Right hindlimb (tissue), 1 donor: ENCODE measurements at regions not wholly inside any gene's neighbourhood (a gene's known extent, or its start where the extent isn't known, plus 50 kb on each side); places are given as distances from the start of the nearest gene placed in this dataset.
"Not testable (repeated sequence)": the region's sequence is repeated elsewhere in the genome, so short reads cannot be mapped to it uniquely, and the experiment has no call there.

ENCODE experiments used
- DNase-seq: peaks from one replicate; pipeline ENCODE4 v3.0.0-alpha.2; 2018

DNA sequence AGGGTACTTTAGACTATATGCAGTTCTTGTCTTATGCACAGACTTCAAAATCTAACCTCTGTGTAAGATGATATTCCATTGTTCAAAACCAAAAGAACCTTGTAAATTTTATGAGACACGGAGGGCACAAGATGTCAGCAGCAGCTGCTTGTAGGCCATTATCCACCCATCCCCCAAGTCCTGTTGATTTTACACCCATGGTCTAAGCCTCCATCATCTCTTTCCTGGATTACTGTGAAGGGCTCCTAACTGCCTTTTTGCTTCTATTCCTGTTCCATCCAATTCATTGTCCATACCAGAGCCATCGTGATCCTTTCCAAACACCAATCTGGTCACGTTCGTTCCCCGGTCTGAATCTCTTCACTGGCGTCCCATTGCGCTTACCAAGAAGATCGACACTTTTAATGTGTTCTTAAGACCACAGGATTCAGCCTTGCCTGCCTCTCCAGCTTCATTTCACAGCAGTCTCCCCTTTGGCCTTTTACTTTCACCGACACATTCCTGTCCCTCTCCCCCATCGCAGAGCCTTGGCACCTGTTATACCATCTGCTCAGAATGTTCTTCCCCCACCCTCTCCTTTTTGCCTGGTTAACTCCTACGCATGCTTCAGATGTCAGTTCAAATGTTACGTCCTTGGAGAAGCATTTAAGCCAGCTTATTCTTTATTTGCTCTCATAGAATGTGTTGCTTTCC, 107.3 kb upstream of the POU3F1 start:
- no peak for DNase-seq

DNA sequence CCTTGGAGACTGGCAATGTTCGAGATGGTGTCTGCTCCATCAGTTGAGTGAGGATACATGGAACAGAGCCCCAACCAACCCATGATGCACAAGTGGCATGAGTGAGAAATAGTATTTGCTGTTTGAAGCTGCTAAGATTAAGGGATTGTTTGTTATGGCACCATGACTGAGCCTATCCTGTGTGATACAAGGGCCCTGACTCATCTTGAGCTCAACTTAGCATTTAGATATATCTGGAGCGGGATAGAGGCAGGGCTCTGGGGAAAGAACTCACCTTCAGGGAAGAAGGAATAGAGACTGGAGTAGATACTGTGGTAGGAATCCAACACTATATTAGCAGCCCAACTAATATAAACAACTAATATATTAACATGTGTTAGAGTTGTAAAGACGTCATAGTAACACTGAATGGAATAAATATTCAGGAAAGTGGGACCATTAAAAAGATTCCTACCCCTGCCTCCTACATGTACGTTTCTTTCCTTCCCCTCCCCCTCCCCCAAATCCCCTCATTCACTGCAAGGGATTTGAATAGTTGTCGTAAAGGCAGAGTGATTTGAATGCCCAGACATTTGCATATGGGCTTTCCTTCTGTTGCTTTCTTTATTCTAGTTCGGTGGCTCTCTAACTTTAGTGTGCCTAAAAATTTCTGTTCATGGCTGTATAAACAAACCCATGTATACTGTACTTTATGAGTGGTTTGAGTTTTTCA, 106.6 kb upstream of the POU3F1 start:
- DNase-seq = no peak

DNA sequence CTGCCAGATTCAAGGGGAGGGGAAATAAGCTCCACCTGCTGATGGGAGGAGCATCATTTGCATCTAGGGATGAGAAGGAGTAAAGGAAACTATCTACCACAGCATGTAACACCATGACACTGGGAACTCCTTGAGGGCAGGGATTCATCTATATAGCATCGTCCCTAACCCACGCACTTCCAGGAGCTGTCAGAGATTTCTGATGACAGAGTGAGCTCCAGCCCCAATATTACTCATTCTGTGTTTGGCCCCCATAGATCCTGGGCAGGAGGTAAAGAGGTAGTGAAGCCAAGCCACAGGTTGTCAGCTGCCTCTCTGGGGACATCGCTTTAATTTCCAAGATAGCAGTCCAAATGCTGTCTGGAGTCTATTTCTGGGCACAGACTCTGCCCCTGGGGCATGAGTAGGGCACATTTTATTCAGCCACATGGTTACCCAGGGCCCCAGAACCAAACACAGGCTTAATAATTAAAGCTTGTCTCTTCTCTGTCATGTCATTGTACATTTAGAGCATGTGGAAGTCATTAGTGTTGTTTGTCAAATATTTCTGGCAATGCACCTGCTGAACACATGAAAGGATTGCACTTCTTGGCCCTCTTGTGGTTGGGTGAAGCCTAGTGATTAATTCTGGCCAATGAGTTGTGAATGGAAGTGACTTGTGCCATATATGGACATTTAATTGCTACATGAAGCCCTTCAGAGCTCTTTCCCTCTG, 105.9 kb upstream of the POU3F1 start:
- no peak for DNase-seq

DNA sequence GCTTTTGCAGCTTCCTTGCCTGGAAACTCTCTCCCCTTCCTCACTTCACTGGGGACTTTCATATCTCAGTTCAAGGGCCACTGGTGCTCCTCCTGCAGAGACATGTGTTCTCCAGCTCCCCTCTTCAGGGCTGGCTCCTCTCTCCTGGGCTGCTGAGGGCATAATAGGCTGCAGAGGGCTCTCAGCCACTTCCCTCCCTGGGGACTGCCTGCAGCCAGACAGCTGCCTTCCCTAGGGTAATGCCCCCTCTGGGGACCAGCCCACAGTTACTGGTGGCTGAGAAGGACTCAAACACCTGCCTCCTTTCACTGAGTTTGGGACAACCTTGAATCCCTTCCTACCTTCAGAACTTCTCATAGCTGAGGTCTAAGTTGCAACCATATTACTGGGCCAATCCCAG, 104.8 kb upstream of the POU3F1 start:
- DNase-seq = no peak

DNA sequence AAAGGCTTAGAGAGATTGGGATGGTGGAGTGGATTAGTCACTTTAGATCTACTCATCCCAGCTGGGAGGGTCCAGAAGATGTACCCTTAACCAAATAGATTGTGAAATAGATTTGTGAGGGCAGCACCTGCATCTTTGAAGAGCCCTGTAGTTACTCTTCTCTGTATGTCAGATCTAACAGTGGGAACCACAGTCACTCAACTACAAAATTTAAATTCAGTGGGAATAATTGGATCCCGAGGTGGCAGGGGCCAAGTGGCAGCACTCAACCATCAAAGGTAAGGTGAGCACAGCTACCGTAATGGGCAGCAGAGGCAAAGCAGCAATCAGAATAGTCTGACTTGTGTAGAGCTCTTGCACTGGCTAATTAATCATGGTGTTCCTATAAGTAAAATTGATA, 99.5 kb upstream of the POU3F1 start:
- not testable (repeated sequence) for DNase-seq

DNA sequence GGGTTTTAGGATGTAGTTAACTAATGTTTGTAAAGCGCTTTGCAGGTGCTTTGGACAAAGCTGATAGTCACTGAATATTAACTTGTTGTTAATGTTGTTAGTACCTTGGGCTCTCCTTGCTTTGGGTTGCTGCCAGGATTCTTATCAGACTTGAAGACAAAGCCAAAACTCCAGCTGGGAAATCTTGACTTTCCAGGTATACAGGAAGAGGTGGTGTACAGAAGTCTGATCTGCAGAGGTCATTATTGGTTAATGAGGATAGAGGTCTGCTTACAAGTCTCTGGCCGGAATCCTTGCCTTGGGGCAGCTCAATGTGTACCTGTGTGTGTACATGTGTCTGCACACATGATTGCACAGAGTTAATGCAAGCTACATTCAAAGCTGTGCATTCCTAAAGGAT, 96.0 kb upstream of the POU3F1 start:
- DNase-seq = no peak

DNA sequence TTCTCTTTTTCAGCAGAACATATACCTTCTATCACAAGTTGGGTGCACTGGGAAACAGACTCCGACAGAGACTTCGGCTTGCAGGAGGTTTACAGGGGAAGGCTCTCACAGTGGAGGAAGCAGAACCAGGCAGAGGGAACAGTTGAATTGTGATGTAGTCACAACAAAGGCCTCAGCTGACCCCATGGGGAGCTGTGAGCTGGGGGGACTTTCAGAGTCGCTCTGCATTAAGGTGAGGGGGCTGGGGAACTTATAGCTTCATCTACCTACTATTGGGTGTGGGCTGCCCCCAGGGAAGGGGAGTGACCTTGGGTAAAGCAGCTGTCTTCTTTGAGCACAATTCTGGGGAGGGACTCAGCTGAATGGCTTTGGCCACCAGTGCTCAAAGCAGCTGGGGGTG, 94.9 kb upstream of the POU3F1 start:
- DNase-seq = no peak

DNA sequence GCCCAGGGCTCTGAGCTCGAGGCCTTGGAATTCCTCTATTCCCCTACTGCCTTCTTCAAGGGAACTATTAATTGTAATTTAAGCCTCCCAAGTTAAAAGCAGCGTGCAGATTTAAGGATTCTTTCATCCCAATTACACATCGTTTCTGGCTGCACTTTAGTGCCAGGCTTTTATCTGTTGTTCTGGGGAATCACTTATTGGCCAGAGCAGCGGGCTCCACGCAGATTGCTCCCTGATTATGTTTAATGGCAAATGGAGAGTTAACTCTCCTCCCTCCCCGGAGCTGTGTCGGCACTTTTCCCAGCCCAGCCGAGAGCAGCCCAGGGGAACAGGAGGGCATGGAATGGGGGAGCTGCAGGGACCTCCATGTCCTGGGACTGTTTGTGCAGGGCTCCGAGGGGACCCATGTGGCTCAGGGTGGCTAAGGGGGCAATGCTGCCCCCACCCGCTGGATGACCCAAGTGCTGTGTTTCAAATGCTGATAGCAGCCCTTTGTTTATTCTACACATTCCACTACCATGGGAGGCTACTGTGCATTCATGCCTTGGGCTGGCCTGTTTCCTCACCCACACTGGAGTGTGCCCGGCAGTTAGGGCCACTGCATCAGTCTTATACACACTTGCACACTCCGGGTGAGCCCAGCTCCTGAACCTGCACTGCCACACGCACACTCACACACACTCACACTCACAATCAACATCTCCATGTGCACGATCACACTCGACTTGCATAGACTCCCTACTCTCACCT, 93.3 kb upstream of the POU3F1 start:
- peak; percentile 36 for DNase-seq

DNA sequence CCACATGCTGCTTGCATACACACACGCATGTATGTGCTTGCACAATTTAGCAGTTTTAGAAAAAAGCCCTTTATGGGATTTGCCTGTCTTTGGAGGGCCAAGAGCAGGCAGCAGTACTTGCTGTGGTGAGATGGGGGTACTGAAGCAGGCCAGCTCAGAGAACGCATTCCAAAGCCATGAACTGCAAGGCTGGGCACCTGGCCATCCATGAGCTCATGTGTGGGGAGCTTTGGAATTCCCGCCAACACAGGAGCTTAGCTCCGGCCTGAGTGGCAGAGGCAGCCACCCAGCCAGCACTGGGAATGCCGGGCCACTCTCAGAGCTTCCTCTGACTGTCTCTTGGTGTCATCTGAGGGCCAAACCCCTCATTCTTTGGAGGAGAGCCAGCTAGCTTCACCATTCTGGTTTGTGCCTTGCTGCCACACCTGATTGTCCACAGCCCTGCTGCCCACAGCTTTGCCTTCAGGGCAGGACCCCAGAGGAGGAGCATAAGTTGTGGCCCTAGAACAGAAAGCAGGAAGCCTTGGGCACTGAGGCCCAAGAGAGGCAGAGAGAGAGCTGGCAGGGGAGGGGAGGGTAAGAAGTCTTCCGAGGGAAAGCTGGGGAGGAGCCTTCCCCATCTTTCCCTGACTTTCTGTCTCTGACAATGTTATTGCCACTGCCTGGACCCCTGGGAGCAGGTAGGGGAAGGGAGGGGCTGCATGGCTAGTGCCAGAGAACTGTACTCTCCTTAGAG, 92.1 kb upstream of the POU3F1 start:
- DNase-seq = peak; percentile 94

DNA sequence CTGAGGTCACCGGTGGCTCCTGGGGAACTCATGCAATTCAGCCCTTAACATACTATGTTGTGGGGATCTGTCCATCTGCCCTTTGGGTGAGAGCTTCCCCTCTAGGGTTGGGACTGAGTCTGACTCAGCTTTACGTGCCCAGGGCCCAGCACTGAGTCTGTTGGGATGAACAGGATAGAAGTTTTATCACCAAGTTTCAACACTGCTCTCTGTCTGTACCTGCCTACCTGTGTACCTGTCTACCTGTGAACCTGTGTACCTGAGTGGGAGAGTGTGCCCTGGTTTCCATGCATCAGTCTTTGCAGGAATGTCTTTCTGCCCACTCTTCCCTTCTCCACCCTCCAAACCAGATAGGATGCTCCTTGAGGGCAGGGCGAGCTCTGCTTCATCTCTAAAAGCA, 90.6 kb upstream of the POU3F1 start:
- no peak for DNase-seq

DNA sequence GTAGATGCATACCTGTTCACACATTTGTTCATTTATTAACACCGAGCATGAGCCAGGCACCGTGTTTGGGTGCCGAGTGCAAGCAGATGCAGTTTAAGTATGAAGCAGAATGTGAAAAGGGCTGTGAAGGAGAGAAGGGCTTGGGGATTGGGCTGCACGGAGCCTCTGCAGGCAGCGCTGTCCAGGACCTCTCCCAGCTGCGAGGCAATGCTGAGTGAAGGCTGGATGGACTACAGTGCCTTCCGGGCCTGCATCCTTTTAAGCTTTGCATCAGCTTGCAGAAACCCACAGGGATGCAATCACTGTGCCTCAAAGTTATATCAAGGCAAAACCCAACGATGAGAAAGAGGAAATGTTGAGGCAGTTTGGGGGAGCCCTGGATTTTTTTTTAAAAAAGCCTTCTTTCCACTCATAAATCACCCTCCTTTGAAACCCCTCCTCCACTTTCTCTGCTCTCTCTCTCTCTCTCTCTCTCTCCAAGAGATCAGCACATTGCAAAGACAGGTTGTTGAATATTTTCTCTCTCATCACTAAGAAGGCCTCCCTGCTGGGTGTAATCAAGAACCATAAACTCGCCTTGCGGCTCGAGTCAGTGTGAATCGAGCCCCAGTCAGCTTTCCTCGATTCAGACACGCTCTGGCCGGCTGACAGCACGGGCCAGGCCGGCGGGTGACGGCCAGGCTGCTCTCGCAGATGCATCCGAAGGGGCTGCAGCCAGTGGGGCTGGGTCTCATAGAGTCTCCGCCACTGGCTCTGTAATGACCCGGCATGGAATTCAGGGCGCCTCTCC, 89.2 kb upstream of the POU3F1 start:
- no peak for DNase-seq

DNA sequence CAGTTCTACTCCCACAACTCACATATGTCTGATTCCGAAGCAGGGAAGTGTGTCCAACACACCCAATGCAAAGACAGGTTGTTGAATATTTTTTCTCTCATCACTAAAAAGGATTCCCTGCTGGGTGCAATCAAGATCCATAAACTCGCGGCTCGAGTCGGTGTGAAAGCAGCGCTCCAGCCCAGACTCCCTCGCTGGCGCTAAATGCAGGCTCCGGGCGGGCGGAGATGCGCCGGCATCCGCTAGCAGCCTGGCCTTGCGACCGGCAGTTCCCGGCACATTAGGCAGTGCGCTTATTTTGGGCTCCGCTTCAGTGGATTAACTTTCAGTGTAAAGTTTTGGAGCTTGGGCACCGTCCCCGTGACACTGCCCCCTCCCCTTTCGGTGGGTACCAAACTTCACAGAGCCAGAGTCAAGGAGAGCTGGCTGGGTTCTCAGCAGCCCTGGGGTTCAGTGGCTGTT, 87.7 kb upstream of the POU3F1 start:
- DNase-seq = no peak

DNA sequence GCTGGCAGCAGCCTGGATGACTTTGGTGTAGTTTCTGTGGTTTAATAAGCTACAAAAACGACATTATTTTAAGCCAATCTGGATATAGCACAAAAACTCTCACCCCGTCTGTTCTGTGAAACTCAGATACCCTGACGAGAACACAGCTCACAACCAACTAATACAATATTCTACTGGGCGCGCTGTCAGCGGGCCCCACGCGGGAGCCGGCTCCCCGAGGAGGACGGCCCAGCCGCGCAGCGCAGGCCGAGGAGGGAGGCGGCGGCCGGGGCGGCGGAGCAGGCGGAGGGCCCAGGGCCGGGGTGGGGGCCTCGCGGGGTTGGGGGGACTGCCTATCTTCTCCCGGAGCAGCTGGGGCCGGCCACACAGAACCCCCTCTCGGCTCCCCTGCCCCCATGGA, 87.2 kb upstream of the POU3F1 start:
- no peak for DNase-seq

DNA sequence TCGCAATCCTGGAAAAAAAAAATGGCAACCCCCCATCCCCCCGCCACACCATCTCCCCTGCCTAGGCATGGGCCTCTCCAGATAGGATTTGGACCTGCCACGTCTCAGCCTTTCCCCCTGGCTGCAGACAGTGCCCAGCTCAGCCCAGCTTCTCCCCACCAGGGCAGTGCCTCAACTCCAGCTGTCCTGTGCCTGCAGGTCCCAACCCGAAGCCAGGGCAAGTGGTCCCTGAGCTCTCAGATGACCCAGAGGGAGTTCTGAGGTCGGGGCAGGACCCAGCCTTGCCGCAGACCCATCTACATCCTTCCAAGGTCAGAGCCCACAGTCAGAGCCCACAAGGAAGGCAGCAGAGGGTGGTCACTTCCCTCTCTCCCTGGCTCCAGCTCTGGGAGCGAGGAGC, 86.7 kb upstream of the POU3F1 start:
- DNase-seq = no peak

DNA sequence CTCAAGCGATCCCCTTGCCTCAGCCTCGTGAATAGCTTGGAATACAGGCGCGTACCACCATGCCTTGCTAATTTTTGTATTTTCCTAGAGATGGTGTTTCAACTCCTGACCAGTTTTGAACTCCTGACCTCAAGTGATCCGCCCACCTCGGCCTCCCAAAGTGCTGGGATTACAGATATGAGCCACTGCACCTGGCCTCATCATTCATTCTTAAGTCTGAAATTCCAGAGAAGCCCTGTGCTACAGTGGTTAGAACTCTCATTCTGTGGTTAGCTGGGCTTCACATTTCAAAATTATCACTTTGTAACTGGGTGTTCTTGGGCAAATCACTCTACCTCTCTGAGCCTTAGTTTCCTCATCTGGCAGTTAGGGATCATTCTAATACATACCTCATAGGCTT, 86.1 kb upstream of the POU3F1 start:
- DNase-seq = no peak

DNA sequence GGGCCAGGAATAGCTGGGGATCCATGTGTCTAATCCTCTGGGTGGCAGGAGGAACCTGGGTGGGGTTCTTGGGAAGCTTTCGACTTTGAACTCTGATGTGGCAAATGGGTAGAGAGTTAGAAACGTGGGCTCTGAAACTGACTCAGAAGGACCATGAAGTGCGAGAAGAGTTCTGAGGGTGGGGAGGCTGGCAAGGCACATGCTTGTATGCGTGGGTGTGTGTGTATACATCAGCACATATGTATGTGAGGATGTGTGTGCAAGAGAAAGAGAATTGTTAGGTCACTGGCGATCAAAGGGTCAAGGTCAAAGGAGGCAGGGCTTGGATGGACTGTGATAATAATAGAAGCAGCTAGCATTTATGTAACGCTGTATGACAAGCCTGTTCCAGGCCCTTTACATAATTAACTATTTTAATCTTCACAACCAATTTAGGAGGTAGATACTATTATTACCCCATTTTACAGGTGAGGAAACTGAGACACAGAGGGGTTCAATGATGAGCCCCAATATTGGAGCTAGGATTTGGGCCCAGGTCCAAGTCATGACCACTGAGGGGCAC, 84.5 kb upstream of the POU3F1 start:
- no peak for DNase-seq

DNA sequence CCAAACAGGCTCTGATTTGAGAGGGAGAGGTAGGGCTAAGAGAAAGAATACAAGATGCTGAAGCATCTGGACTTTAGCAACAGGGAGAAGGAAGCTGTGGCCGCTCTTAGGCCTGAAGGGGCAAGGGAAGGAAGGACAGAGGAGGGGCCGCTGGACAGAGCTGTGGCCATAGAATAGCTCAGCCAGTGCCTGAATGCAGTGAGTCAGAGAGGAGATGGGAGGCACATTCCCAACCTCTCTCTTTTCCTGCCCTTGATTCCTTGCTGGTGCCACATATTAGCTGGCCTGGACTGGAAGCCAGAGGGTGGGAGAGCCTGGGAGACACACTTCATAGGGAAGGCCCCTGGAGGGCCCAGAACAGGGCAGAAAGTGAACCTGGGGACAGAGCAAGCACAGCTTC, 83.4 kb upstream of the POU3F1 start:
- no peak for DNase-seq

DNA sequence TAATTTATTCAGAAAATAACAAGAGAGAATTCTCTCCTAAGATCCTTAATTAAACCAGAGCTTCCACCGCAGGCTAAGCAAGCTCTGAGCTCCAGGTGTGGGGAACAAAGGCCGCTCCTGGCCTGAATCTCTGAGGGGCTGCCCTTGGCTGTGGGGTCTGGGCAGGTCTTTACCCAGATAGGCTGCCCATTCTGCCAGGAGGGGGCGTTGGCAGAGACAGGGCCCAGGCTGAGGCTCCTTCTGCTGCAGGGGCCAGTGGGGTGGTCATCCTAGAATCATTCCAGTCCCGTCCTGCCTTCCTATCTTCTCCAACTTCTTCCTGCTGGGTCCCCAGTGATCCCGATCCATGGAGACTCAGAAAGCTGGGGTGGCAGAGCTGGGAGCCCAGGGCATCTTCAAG, 82.9 kb upstream of the POU3F1 start:
- no peak for DNase-seq

DNA sequence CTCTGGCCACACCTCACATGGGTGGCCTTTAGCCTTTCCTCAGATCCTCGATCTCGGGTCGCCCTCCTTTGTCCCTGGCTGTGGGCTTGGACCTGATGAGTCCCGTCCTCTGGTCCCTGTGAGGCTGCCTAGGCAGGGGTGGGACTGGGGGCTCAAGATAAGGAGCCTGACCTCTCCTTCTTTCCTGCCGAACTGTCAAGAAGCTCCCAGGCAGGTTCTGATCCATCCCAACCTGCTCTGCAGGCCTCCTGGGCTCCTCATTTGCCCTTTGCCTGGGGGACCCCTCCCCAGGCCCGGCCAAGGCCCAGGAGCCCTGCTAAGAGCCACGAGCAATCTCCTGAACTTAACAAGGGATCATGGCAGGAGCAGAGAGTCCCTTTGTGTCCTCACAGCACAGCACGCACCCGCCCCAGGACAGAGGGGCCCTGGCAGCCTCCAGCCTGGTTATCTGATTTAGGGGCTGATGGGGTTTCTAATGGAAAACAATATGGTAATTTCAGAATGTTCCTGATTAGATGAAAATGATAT, 82.4 kb upstream of the POU3F1 start:
- no peak for DNase-seq

DNA sequence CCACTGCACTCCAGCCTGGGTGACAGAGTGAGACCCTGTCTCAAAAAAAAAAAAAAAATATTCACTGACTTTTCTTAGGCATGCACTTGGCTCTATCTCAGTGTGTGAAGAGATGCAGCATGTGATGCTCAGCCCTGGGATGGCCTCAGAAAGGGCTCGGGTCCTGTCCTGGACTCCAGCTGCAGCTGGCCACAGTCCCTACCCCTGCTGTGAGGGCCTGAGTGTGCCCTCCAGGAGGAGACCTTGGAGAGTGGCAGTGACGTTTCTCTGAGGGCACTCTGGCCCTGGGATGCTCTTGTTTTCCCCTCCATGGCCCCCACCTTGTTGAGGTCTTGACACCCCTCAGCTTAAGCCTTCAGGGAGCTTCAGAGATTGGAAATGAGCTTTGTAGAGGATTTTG, 81.9 kb upstream of the POU3F1 start:
- DNase-seq = no peak

DNA sequence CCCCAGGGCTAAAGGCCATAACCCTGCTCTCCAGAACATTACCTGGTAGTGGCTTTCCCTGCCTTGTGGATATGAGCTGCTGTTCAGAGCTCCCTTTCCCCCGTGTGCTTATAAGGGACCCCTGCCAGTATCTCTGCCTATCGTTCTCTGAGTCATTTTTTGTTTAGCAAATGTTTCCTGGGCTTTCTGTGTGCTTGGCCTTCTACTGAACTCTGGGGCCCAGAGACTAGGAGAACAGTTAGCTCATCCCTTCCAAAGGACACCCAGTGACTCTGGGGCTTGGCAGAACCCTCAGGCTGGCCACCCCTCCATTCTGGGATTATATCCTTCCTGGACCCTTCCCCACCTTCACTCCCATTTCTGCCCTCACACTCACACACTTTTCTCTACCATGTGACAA, 80.8 kb upstream of the POU3F1 start:
- no peak for DNase-seq
